ENCODE measurements at regions not wholly inside any gene's neighbourhood (a gene's known extent, or its start where the extent isn't known, plus 50 kb on each side); places are given as distances from the start of the nearest gene placed in this dataset.

DNA sequence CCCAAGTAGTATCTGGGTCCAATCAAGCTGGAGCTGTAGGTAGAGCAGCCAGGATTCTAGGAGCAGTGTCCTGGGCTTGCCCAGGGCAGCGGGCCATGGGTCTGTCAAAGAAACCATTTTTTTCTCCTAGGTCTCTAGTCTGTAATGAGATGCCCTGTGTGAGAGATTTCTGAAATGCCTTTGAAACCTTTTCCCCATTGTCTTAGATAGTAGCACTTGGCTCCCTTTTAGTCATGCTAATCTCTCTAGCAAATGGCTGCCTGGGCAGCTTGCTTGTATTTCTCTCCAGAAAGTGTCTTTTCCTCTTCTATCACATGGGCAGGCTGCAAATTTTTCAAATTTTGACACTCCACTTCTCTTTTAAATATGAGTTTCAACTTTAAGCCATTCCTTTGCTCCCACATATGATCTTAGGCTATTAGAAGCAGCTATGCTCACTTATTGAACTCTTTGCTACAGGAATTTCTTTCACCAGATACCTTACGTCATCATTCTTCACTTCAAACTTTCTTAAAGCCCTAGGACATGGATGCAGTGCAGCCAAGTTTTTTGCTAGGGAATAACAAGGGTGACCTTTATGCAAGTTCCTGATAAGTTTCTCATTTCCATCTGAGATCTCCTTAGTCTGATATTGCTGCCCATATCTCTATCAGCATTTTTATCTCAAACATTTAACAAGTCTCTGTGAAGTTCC lies 890.2 kb upstream of the VRK2 start:
- no peak for DNase-seq

DNA sequence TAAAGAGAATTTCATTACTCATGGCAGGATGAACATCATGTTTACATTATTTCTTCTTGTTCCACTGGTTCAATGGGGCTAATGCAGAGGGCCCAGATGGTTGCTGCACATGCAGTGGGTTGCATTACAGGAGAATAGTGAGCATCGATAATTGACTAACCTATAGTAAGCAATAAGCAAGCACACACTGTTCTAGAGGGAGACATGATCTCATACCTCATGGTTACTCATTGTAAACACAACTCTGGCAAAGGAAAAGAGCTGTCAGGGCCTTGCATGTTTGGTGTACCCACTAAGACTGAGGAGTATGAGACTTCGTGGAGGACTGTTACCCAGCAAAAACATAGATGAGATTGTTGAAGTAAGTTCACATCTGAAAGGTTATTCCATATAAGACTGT lies 885.6 kb upstream of the VRK2 start:
- Histone ChIP-seq H3K36me3 (replicated peaks in 1 of 2) (no peaks in the 10 kb centered on the region), H3K4me3 (no peak overlapping the region), H3K27ac (no peak overlapping the region), H3K9me3 (replicated peaks in 1 of 3) (peaks cover 0 to 4% (median 0%) of the 10 kb centered on the region in 3 donors), H3K27me3 (no peaks in the 10 kb centered on the region), H3K4me1 (replicated peaks in 1 of 2) (peaks cover 0 to 6% of the 10 kb centered on the region in 2 donors)
- TF ChIP-seq POLR2A (IDR thresholded peaks at IDR 0.05), result no peak
- TF ChIP-seq, protein P1, sequence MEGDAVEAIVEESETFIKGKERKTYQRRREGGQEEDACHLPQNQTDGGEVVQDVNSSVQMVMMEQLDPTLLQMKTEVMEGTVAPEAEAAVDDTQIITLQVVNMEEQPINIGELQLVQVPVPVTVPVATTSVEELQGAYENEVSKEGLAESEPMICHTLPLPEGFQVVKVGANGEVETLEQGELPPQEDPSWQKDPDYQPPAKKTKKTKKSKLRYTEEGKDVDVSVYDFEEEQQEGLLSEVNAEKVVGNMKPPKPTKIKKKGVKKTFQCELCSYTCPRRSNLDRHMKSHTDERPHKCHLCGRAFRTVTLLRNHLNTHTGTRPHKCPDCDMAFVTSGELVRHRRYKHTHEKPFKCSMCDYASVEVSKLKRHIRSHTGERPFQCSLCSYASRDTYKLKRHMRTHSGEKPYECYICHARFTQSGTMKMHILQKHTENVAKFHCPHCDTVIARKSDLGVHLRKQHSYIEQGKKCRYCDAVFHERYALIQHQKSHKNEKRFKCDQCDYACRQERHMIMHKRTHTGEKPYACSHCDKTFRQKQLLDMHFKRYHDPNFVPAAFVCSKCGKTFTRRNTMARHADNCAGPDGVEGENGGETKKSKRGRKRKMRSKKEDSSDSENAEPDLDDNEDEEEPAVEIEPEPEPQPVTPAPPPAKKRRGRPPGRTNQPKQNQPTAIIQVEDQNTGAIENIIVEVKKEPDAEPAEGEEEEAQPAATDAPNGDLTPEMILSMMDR (IDR thresholded peaks at IDR 0.05), result no peak
- 70 to 82% (median 74%) methylated on average over 2 of the region's 2 CpGs for WGBS, 4 donors
- no peak for DNase-seq
- intact Hi-C loops (cut with DNase I), result no loop called here

More for the DNA sequence above, 890.2 kb upstream of the VRK2 start:
- WGBS, 4 donors, result 79 to 83% (median 80%) methylated on average over 2 of the region's 2 CpGs
- Histone ChIP-seq H3K9me3 (replicated peaks in 1 of 3) (no peaks in the 10 kb centered on the region), H3K27ac (no peak overlapping the region), H3K4me1 (replicated peaks in 1 of 2) (peaks cover 0 to under 1% of the 10 kb centered on the region in 2 donors), H3K27me3 (no peaks in the 10 kb centered on the region), H3K4me3 (no peak overlapping the region), H3K36me3 (replicated peaks in 1 of 2) (no peaks in the 10 kb centered on the region)
- TF ChIP-seq POLR2A (IDR thresholded peaks at IDR 0.05), result no peak
- TF ChIP-seq, protein P1 (IDR thresholded peaks at IDR 0.05), result no peak
- intact Hi-C loops (cut with DNase I), result no loop called here

DNA sequence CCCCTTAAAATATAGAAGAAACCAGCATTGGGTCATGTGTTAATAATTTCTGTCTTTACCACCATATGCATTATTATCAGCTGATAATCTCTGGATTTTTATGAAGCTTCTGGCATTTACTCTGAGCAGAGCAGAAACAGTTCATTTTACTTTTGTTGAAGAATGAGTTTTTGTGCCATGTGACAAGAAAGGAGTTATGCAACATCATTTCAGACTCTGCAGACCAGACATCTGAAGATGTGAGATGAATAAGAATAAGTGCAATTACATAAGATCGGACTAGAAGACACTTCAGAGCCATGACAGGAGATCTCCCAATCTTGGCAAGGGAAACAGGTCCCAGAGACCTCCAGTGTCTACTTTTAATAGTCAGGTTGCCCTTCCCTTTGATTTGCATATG lies 869.4 kb upstream of the VRK2 start:
- no peaks in the 10 kb centered on the region for H3K4me1 ChIP-seq (replicated peaks in 1 of 2)
- TF ChIP-seq, protein P1 (IDR thresholded peaks at IDR 0.05), result no peak
- TF ChIP-seq POLR2A (IDR thresholded peaks at IDR 0.05), result no peak
- no peak for DNase-seq
- H3K4me3 ChIP-seq, result no peak overlapping the region
- H3K27ac ChIP-seq, result no peak overlapping the region
- no peaks in the 10 kb centered on the region for H3K27me3 ChIP-seq
- no peaks in the 10 kb centered on the region for H3K9me3 ChIP-seq (replicated peaks in 1 of 3)
- intact Hi-C loops (cut with DNase I), result no loop called here
- WGBS, 4 donors, result 57 to 79% (median 70%) methylated on average over 1 of the region's 1 CpG
- H3K36me3 ChIP-seq (replicated peaks in 1 of 2), result no peaks in the 10 kb centered on the region

DNA sequence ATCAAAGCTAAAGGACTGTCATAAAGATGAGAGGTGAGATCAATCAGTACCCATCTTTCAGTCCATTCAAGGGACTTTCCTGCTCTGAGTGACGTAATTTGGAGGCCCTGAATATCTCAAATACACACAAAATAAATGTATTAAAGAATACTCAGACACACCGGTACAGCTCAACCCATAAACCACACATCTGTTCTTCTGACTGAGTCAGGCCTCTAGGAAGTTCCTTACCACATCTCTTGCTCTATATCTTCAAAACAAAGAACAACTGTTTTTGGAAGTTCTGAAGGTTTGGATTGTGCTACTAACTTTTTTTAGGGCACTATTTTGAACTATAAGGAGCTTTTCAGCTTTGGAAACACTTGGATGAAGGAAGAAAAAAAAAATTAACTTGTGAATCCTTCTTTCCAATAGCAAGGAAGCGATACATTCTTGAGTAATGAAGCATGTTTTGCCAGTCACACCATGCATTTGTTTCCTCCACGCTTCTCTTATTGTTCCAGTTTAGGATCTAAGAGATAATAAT lies 866.5 kb upstream of the VRK2 start:
- Histone ChIP-seq H3K27me3 (no peaks in the 10 kb centered on the region), H3K4me1 (replicated peaks in 1 of 2) (no peaks in the 10 kb centered on the region), H3K27ac (no peak overlapping the region), H3K36me3 (replicated peaks in 1 of 2) (no peaks in the 10 kb centered on the region), H3K4me3 (no peak overlapping the region), H3K9me3 (replicated peaks in 1 of 3) (no peaks in the 10 kb centered on the region)
- TF ChIP-seq POLR2A (IDR thresholded peaks at IDR 0.05), result no peak
- TF ChIP-seq, protein P1 (IDR thresholded peaks at IDR 0.05), result no peak
- intact Hi-C loops (cut with DNase I), result no loop called here
- 76 to 81% (median 78%) methylated on average over 4 of the region's 4 CpGs for WGBS, 4 donors
- no peak for DNase-seq
